PC-3 (cell line): ENCODE measurements at regions not wholly inside any gene's neighbourhood (a gene's known extent, or its start where the extent isn't known, plus 50 kb on each side); places are given as distances from the start of the nearest gene placed in this dataset.

Experiments
- ATAC-seq: fragments of 200-7000 bp; cut with Tn5 transposase; 2 replicates; pipeline ENCODE4 v1.9.1; 2020; ENCODE audit warnings: mild to moderate bottlenecking, moderate library complexity
- BruUV-seq: library from RNA; stranded (reverse); fragments of 400-500 nt; replicated peaks from 2 replicates; lab custom pipeline; 2021; lab: Mats Ljungman, UMichigan
- CTCF ChIA-PET: fragments of 300-600 bp; sonication (Branson Sonifier 250); formaldehyde crosslinking; loops from one replicate; lab custom pipeline; 2022; ENCODE audit warnings: antibody characterized with exemption; lab: Charles Lee
- POLR2A ChIA-PET: fragments of 300-600 bp; sonication (Branson Sonifier 250); formaldehyde crosslinking; loops from one replicate; lab custom pipeline; 2022; ENCODE audit warnings: antibody characterized with exemption; ENCODE audit not compliant: unreplicated experiment; lab: Charles Lee
- DNase-seq: peaks from one replicate; pipeline ENCODE4 v3.0.0-alpha.2; 2015
- H2AFZ ChIP-seq: fragments of 300-600 bp; sonication (generic); 2 replicates; pipeline ENCODE4 v1.6.0; 2016; ENCODE audit warnings: antibody characterized with exemption, low read length
- H3F3A ChIP-seq: fragments of 300-600 bp; sonication (generic); one replicate; pipeline ENCODE4 v1.6.0; 2017; ENCODE audit warnings: antibody characterized with exemption, low read length, control low read depth, mild to moderate bottlenecking; ENCODE audit not compliant: unreplicated experiment
- H3K27ac ChIP-seq: fragments of 300-600 bp; sonication (generic); 2 replicates; pipeline ENCODE4 v1.5.1; 2016; ENCODE audit warnings: mild to moderate bottlenecking, low read length
- H3K27me3 ChIP-seq: fragments of 300-600 bp; sonication (generic); 2 replicates; pipeline ENCODE4 v1.6.1; 2016; ENCODE audit warnings: low read length, mixed read lengths
- H3K36me3 ChIP-seq: fragments of 300-600 bp; sonication (generic); 2 replicates; pipeline ENCODE4 v1.6.1; 2016; ENCODE audit warnings: low read depth, mixed run types, low read length, mixed read lengths
- H3K4me1 ChIP-seq: fragments of 300-600 bp; sonication (generic); 2 replicates; pipeline ENCODE4 v1.5.1; 2016; ENCODE audit warnings: low read length; ENCODE audit not compliant: insufficient read depth
- H3K4me2 ChIP-seq: fragments of 300-600 bp; sonication (generic); 2 replicates; pipeline ENCODE4 v1.6.0; 2016; ENCODE audit warnings: low read length
- H3K4me3 ChIP-seq: fragments of 300-600 bp; sonication (generic); 2 replicates; pipeline ENCODE4 v1.5.1; 2016; ENCODE audit warnings: mild to moderate bottlenecking, low read length, mixed read lengths
- H3K79me2 ChIP-seq: fragments of 300-600 bp; sonication (generic); 2 replicates; pipeline ENCODE4 v1.6.1; 2017; ENCODE audit warnings: low read length, mixed read lengths
- H3K9ac ChIP-seq: fragments of 300-600 bp; sonication (generic); 2 replicates; pipeline ENCODE4 v1.6.0; 2016; ENCODE audit warnings: mild to moderate bottlenecking, low read length
- H3K9me2 ChIP-seq: fragments of 300-600 bp; sonication (generic); replicated peaks from 2 replicates; pipeline ENCODE4 v1.6.1; 2016; ENCODE audit warnings: mixed run types, low read length, mixed read lengths
- H3K9me3 ChIP-seq: fragments of 300-600 bp; sonication (generic); 2 replicates; pipeline ENCODE4 v1.6.1; 2016; ENCODE audit warnings: low read length, mixed read lengths
- H4K20me1 ChIP-seq: fragments of 300-600 bp; sonication (generic); 2 replicates; pipeline ENCODE4 v1.6.1; 2016; ENCODE audit warnings: low read length, mixed read lengths
- EZH2 ChIP-seq: fragments of 300-600 bp; sonication (generic); IDR thresholded peaks from one replicate; pipeline ENCODE4 v1.6.1; 2017; ENCODE audit warnings: antibody characterized with exemption, mild to moderate bottlenecking, low read length; ENCODE audit not compliant: unreplicated experiment
- EZH2phosphoT487 ChIP-seq: fragments of 300-600 bp; sonication (generic); IDR thresholded peaks from 2 replicates; pipeline ENCODE4 v1.6.1; 2018; ENCODE audit warnings: mild to moderate bottlenecking, antibody characterized with exemption, low read length, borderline replicate concordance
- intact Hi-C: fragments of 100-400 bp; cut with micrococcal nuclease; formaldehyde crosslinking; loops from 2 replicates; pipeline ENCODE4 v1.9.0; 2023
- TF ChIP-seq, protein P1 (sequence below): fragments of 300-600 bp; sonication (generic); conservative IDR thresholded peaks from 2 replicates; pipeline ENCODE4 v1.5.1; 2017; ENCODE audit warnings: antibody characterized with exemption, low read depth, mild to moderate bottlenecking, low read length

DNA sequence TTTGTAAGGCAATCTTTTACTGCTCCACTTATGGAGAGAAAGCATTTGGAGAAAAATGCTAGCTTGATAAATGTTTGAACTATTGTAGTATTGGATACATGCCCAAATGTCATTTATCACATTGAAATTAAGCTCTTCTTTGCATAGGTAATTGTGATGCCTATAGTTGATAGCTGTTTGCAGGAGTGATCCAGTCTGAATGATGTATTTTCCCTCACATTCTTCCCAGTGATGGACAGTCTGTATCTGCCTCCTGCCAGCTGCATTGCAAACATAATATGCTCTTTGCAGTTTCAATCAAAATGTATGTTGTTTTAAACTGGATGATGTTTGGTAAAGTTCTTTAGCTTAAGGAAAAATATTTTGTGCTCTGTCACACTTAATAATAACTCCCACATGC, 89.8 kb downstream of the EDNRB start:
- Histone ChIP-seq H2AFZ (no peak overlapping the region), H3K4me3 (no peak overlapping the region), H3K9me2 (no peaks in the 10 kb centered on the region), H3K36me3 (no peaks in the 10 kb centered on the region), H3K27me3 (no peaks in the 10 kb centered on the region), H3K4me1 (no peaks in the 10 kb centered on the region), H3K4me2 (no peak overlapping the region), H3F3A (no peaks in the 10 kb centered on the region), H4K20me1 (no peaks in the 10 kb centered on the region), H3K27ac (no peak overlapping the region), H3K9me3 (no peaks in the 10 kb centered on the region), H3K79me2 (no peaks in the 10 kb centered on the region), H3K9ac (no peak overlapping the region)
- DNase-seq (no peak), ATAC-seq (no peak)
- no peak for TF ChIP-seq EZH2phosphoT487
- TF ChIP-seq EZH2: no peak
- TF ChIP-seq, protein P1, sequence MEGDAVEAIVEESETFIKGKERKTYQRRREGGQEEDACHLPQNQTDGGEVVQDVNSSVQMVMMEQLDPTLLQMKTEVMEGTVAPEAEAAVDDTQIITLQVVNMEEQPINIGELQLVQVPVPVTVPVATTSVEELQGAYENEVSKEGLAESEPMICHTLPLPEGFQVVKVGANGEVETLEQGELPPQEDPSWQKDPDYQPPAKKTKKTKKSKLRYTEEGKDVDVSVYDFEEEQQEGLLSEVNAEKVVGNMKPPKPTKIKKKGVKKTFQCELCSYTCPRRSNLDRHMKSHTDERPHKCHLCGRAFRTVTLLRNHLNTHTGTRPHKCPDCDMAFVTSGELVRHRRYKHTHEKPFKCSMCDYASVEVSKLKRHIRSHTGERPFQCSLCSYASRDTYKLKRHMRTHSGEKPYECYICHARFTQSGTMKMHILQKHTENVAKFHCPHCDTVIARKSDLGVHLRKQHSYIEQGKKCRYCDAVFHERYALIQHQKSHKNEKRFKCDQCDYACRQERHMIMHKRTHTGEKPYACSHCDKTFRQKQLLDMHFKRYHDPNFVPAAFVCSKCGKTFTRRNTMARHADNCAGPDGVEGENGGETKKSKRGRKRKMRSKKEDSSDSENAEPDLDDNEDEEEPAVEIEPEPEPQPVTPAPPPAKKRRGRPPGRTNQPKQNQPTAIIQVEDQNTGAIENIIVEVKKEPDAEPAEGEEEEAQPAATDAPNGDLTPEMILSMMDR: no peak
- intact Hi-C loops: no loop called here
- POLR2A ChIA-PET: no interaction called here
- no TSS peak for BruUV-seq
- CTCF ChIA-PET: no interaction called here

DNA sequence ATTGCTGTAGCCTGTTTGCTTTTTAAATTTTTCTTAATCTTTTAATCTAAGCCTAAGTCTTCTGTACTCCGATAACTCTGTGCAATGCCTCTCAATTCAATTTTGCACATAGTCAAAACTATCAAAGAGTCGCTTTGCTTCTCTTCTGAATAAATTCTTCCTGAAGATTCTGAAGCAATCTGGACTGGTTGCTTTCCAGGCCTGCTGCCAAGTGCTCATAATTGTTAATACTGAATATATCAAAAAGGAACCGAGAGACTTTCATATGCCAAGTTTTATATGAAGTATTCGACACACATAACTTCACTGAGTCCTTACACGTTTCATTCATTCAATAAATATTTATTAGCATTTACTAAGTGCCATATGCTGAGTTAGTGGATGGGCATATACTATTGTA, 91.3 kb downstream of the EDNRB start:
- no peaks in the 10 kb centered on the region for H3K36me3 ChIP-seq
- H3K9ac ChIP-seq: no peak overlapping the region
- no peaks in the 10 kb centered on the region for H3F3A ChIP-seq
- no peak overlapping the region for H2AFZ ChIP-seq
- ATAC-seq (no peak), DNase-seq (no peak)
- ChIA-PET POLR2A (no interaction called here), CTCF (no interaction called here)
- no peaks in the 10 kb centered on the region for H3K4me1 ChIP-seq
- intact Hi-C loops: no loop called here
- no peaks in the 10 kb centered on the region for H3K9me2 ChIP-seq
- no peak overlapping the region for H3K4me2 ChIP-seq
- H3K27ac ChIP-seq: no peak overlapping the region
- H3K79me2 ChIP-seq: no peaks in the 10 kb centered on the region
- H3K9me3 ChIP-seq: no peaks in the 10 kb centered on the region
- H3K4me3 ChIP-seq: no peak overlapping the region
- no peaks in the 10 kb centered on the region for H4K20me1 ChIP-seq
- no TSS peak for BruUV-seq
- H3K27me3 ChIP-seq: no peaks in the 10 kb centered on the region
- TF ChIP-seq, protein P1: no peak
- TF ChIP-seq EZH2 (no peak), EZH2phosphoT487 (no peak)

DNA sequence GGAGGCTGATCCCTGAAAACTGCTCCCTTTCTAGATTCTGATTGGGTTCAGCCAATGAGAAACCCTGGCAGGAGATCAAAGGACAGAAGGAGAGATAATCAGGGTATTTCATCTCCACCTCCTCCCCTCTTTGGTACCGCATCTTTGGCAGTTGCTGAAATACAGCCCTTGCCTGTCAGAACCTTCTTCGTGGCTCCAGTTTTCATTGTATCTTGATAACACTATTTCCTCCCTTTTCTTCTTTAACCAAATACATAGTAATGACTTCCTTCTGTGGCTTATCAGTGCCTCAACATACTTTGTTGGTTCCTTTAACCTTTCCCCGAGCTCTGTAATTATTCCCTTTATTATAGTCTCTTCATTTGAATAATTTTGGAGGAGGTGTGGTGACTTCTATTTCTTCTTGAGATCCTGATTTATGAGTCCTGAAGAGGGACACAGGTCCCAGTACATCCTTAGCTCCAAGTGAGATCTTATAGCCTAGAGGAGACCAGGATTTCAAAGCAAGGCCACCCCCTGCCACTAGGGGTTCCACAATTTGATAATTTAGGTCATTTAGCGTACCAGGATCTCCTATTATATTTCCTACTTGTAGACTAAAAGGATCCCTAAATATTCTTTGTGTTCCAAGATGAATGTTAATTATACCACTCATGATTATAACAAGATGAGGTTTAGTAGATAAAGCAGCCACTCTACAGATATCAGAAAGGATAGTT, 98.0 kb downstream of the EDNRB start:
- H3K4me2 ChIP-seq: no peak overlapping the region
- no TSS peak for BruUV-seq
- H3K36me3 ChIP-seq: no peaks in the 10 kb centered on the region
- H2AFZ ChIP-seq: no peak overlapping the region
- TF ChIP-seq EZH2phosphoT487 (no peak), EZH2 (no peak)
- TF ChIP-seq, protein P1: peak; percentile 42; the same call in 1 of the 2 replicates
- peak; percentile 8 for DNase-seq
- H3K4me1 ChIP-seq: peaks cover 2% of the 10 kb centered on the region; the same call in 1 of the 2 replicates
- H3F3A ChIP-seq: no peaks in the 10 kb centered on the region
- no peak overlapping the region for H3K4me3 ChIP-seq
- no peaks in the 10 kb centered on the region for H3K9me3 ChIP-seq
- no peaks in the 10 kb centered on the region for H3K79me2 ChIP-seq
- no peaks in the 10 kb centered on the region for H3K9me2 ChIP-seq
- H3K9ac ChIP-seq: no peak overlapping the region
- H3K27me3 ChIP-seq: no peaks in the 10 kb centered on the region
- no peak overlapping the region for H3K27ac ChIP-seq
- POLR2A ChIA-PET: no interaction called here
- CTCF ChIA-PET: no interaction called here
- intact Hi-C loops: no loop called here
- no peak for ATAC-seq
- H4K20me1 ChIP-seq: no peaks in the 10 kb centered on the region
